ENCODE measurements at regions not wholly inside any gene's neighbourhood (a gene's known extent, or its start where the extent isn't known, plus 50 kb on each side); places are given as distances from the start of the nearest gene placed in this dataset.

DNA sequence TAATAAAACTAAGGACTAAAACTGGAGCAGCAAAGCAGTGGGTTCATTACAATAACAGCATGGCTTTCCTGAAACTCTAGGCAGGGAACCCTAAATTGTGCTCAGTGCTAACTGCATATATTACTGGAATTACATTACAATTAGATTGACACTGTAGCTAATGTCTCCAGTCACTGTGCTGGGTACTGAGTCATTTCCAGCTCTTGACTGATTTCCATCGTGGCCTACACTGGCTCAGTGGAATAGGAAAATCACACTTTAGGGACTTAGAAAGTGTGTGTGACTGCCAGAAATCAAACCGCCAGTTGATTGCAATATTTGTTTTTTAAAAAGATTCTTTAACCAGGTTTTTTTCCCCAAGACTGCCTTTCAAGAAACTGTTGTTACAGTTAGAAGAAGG, 1447.4 kb upstream of the GOT2 start:
- Histone ChIP-seq H3K27me3 (ENCODE audit: control insufficient read depth, insufficient read depth, low read length) (no peaks in the 10 kb centered on the region), H3K4me3 (ENCODE audit: low read depth, low read length) (no peak overlapping the region), H3K9me3 (ENCODE audit: control insufficient read depth in 2 of 2, low read length in 2 of 2) (peaks cover 2 to 21% of the 10 kb centered on the region in 2 experiments), H3K4me1 (ENCODE audit: control insufficient read depth, insufficient read depth, low read length, poor library complexity, severe bottlenecking) (no peaks in the 10 kb centered on the region), H3K36me3 (ENCODE audit: control insufficient read depth, insufficient read depth, low read length) (no peaks in the 10 kb centered on the region), H3K27ac (ENCODE audit: insufficient read depth, low read length, poor library complexity, severe bottlenecking) (no peak overlapping the region)
- Mint-ChIP-seq H3K27ac (no peak overlapping the region), H3K27me3 (no peaks in the 10 kb centered on the region), H3K9me3 (peaks cover 3 to 33% (median 12%) of the 10 kb centered on the region in 7 donors), H3K4me3 (no peak overlapping the region), H3K36me3 (no peaks in the 10 kb centered on the region), H3K4me1 (no peaks in the 10 kb centered on the region)
- DNase-seq (no peak), ATAC-seq (ENCODE audit: low read depth in 2 of 2) (no peak)

DNA sequence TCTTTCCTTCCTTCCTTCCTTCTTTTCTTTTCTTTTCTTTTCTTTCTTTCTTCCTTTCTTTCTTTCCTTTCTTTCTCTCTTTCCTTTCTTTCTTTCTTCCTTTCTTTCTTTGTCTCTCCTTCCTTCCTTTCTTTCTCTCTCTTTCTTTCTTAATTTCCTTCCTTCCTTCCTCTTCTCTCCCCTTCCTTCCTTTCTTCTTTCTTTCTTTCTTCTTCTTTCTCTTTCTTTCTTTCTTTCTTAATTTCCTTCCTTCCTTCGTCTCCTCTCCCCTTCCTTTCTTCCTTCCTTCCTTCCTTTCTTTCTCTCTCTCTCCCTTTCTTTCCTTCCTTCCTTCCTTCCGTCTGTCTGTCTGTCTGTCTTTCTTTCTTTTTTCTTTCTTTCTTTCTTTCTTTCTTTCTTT, 1446.5 kb upstream of the GOT2 start:
- no peak overlapping the region for H3K4me3 Mint-ChIP-seq
- H3K27ac Mint-ChIP-seq: no peak overlapping the region
- no peaks in the 10 kb centered on the region for H3K36me3 Mint-ChIP-seq
- H3K27me3 ChIP-seq (ENCODE audit: control insufficient read depth, insufficient read depth, low read length): no peaks in the 10 kb centered on the region
- no peaks in the 10 kb centered on the region for H3K36me3 ChIP-seq (ENCODE audit: control insufficient read depth, insufficient read depth, low read length)
- ATAC-seq (ENCODE audit: low read depth in 2 of 2) (no peak), DNase-seq (no peak)
- H3K27me3 Mint-ChIP-seq: no peaks in the 10 kb centered on the region
- no peaks in the 10 kb centered on the region for H3K4me1 Mint-ChIP-seq
- H3K27ac ChIP-seq (ENCODE audit: insufficient read depth, low read length, poor library complexity, severe bottlenecking): no peak overlapping the region
- H3K9me3 ChIP-seq (ENCODE audit: control insufficient read depth in 2 of 2, low read length in 2 of 2): peaks cover 2 to 21% of the 10 kb centered on the region in 2 experiments
- no peak overlapping the region for H3K4me3 ChIP-seq (ENCODE audit: low read depth, low read length)
- no peaks in the 10 kb centered on the region for H3K4me1 ChIP-seq (ENCODE audit: control insufficient read depth, insufficient read depth, low read length, poor library complexity, severe bottlenecking)
- H3K9me3 Mint-ChIP-seq: peaks cover 0 to 38% (median 12%) of the 10 kb centered on the region in 7 donors

GRCh38 chr16:60170196-60170595, 1436.1 kb upstream of the GOT2 start:
- no peak for ATAC-seq (ENCODE audit: low read depth in 2 of 2)

GRCh38 chr16:60166111-60166510, 1432.0 kb upstream of the GOT2 start:
- Mint-ChIP-seq H3K4me3 (no peak overlapping the region), H3K9me3 (peaks cover 0 to 21% (median 6%) of the 10 kb centered on the region in 7 donors), H3K4me1 (no peaks in the 10 kb centered on the region), H3K36me3 (no peaks in the 10 kb centered on the region), H3K27me3 (no peaks in the 10 kb centered on the region), H3K27ac (no peak overlapping the region)
- H3K9me3 ChIP-seq (ENCODE audit: control insufficient read depth in 2 of 2, low read length in 2 of 2): peaks cover 0 to 3% of the 10 kb centered on the region in 2 experiments
- no peak overlapping the region for H3K27ac ChIP-seq (ENCODE audit: insufficient read depth, low read length, poor library complexity, severe bottlenecking)
- no peak for ATAC-seq (ENCODE audit: low read depth in 2 of 2)
- no peaks in the 10 kb centered on the region for H3K4me1 ChIP-seq (ENCODE audit: control insufficient read depth, insufficient read depth, low read length, poor library complexity, severe bottlenecking)
- H3K4me3 ChIP-seq (ENCODE audit: low read depth, low read length): no peak overlapping the region
- no peak for DNase-seq
- no peaks in the 10 kb centered on the region for H3K36me3 ChIP-seq (ENCODE audit: control insufficient read depth, insufficient read depth, low read length)
- no peaks in the 10 kb centered on the region for H3K27me3 ChIP-seq (ENCODE audit: control insufficient read depth, insufficient read depth, low read length)

More at GRCh38 chr16:60170196-60170595, 1436.1 kb upstream of the GOT2 start:
- Histone ChIP-seq H3K27ac (ENCODE audit: insufficient read depth, low read length, poor library complexity, severe bottlenecking) (no peak overlapping the region), H3K27me3 (ENCODE audit: control insufficient read depth, insufficient read depth, low read length) (no peaks in the 10 kb centered on the region), H3K9me3 (ENCODE audit: control insufficient read depth in 2 of 2, low read length in 2 of 2) (peaks cover 0 to 3% of the 10 kb centered on the region in 2 experiments), H3K36me3 (ENCODE audit: control insufficient read depth, insufficient read depth, low read length) (no peaks in the 10 kb centered on the region), H3K4me3 (ENCODE audit: low read depth, low read length) (no peak overlapping the region), H3K4me1 (ENCODE audit: control insufficient read depth, insufficient read depth, low read length, poor library complexity, severe bottlenecking) (no peaks in the 10 kb centered on the region)
- no peak overlapping the region for H3K27ac Mint-ChIP-seq
- no peaks in the 10 kb centered on the region for H3K36me3 Mint-ChIP-seq
- no peak overlapping the region for H3K4me3 Mint-ChIP-seq
- DNase-seq: no peak
- peaks cover 1 to 21% (median 7%) of the 10 kb centered on the region in 7 donors for H3K9me3 Mint-ChIP-seq
- H3K4me1 Mint-ChIP-seq: no peaks in the 10 kb centered on the region
- H3K27me3 Mint-ChIP-seq: no peaks in the 10 kb centered on the region

DNA sequence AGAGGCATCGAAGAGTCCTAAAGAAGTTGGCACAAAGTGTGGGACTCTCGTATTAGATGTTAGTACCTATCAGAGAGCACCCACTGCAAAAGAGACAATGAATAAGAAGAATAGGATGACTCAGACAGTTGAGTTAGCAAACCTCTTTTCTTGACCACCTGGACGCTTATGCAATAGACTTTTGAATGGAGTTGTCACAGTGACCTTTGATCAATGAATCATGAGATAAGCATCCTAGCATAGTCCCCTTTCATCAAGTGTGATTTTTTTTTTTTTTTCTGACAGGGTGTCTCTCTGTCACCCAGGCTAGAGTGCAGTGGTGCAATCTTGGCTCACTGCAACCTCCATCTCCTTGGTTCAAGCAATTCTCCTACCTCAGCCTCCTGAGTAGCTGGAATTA, 1417.9 kb upstream of the GOT2 start:
- Mint-ChIP-seq H3K27ac (no peak overlapping the region), H3K9me3 (peaks cover 6 to 51% (median 13%) of the 10 kb centered on the region in 7 donors), H3K4me1 (no peaks in the 10 kb centered on the region), H3K4me3 (no peak overlapping the region), H3K36me3 (no peaks in the 10 kb centered on the region), H3K27me3 (no peaks in the 10 kb centered on the region)
- Histone ChIP-seq H3K4me3 (ENCODE audit: low read depth, low read length) (no peak overlapping the region), H3K27me3 (ENCODE audit: control insufficient read depth, insufficient read depth, low read length) (no peaks in the 10 kb centered on the region), H3K36me3 (ENCODE audit: control insufficient read depth, insufficient read depth, low read length) (no peaks in the 10 kb centered on the region), H3K4me1 (ENCODE audit: control insufficient read depth, insufficient read depth, low read length, poor library complexity, severe bottlenecking) (no peaks in the 10 kb centered on the region), H3K9me3 (ENCODE audit: control insufficient read depth in 2 of 2, low read length in 2 of 2) (peaks cover 0 to 11% of the 10 kb centered on the region in 2 experiments), H3K27ac (ENCODE audit: insufficient read depth, low read length, poor library complexity, severe bottlenecking) (no peak overlapping the region)
- DNase-seq (no peak), ATAC-seq (ENCODE audit: low read depth in 2 of 2) (no peak)

DNA sequence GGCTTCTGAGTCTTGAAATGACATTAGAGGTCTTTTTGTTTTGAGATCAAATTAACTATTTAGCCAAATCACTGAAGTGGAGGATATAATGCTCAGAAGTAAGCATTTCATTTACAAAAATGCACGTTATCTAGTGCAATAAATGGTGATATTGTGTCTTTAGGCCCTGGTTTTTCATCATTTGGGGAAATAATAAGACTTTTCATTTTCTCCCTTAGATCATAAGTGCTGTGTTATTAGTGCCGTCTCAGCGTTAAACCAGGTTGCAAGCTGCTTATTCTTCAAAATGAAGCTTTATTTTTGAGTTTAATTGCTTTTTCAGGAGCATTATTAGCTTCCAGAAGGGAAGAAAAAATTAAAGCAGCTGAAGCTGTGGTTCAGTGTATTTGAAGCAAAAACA, 1416.8 kb upstream of the GOT2 start:
- no peak for ATAC-seq (ENCODE audit: low read depth in 2 of 2)
- no peaks in the 10 kb centered on the region for H3K27me3 ChIP-seq (ENCODE audit: control insufficient read depth, insufficient read depth, low read length)
- DNase-seq: no peak
- Mint-ChIP-seq H3K27me3 (no peaks in the 10 kb centered on the region), H3K9me3 (peaks cover 4 to 47% (median 11%) of the 10 kb centered on the region in 7 donors), H3K27ac (no peak overlapping the region), H3K36me3 (no peaks in the 10 kb centered on the region), H3K4me3 (no peak overlapping the region), H3K4me1 (no peaks in the 10 kb centered on the region)
- no peak overlapping the region for H3K4me3 ChIP-seq (ENCODE audit: low read depth, low read length)
- peaks cover 0 to 11% of the 10 kb centered on the region in 2 experiments for H3K9me3 ChIP-seq (ENCODE audit: control insufficient read depth in 2 of 2, low read length in 2 of 2)
- no peak overlapping the region for H3K27ac ChIP-seq (ENCODE audit: insufficient read depth, low read length, poor library complexity, severe bottlenecking)
- no peaks in the 10 kb centered on the region for H3K36me3 ChIP-seq (ENCODE audit: control insufficient read depth, insufficient read depth, low read length)
- no peaks in the 10 kb centered on the region for H3K4me1 ChIP-seq (ENCODE audit: control insufficient read depth, insufficient read depth, low read length, poor library complexity, severe bottlenecking)

GRCh38 chr16:60143348-60143705, 1409.2 kb upstream of the GOT2 start:
- Histone ChIP-seq H3K27me3 (ENCODE audit: control insufficient read depth, insufficient read depth, low read length) (no peaks in the 10 kb centered on the region), H3K4me1 (ENCODE audit: control insufficient read depth, insufficient read depth, low read length, poor library complexity, severe bottlenecking) (no peaks in the 10 kb centered on the region), H3K36me3 (ENCODE audit: control insufficient read depth, insufficient read depth, low read length) (no peaks in the 10 kb centered on the region), H3K27ac (ENCODE audit: insufficient read depth, low read length, poor library complexity, severe bottlenecking) (no peak overlapping the region), H3K4me3 (ENCODE audit: low read depth, low read length) (no peak overlapping the region), H3K9me3 (ENCODE audit: control insufficient read depth in 2 of 2, low read length in 2 of 2) (peaks cover 0 to 18% of the 10 kb centered on the region in 2 experiments)
- Mint-ChIP-seq H3K4me1 (no peaks in the 10 kb centered on the region), H3K9me3 (peaks cover 0 to 23% (median 9%) of the 10 kb centered on the region in 7 donors), H3K27ac (no peak overlapping the region), H3K27me3 (no peaks in the 10 kb centered on the region), H3K36me3 (no peaks in the 10 kb centered on the region), H3K4me3 (no peak overlapping the region)
- ATAC-seq (ENCODE audit: low read depth in 2 of 2): no peak
- DNase-seq: no peak

DNA sequence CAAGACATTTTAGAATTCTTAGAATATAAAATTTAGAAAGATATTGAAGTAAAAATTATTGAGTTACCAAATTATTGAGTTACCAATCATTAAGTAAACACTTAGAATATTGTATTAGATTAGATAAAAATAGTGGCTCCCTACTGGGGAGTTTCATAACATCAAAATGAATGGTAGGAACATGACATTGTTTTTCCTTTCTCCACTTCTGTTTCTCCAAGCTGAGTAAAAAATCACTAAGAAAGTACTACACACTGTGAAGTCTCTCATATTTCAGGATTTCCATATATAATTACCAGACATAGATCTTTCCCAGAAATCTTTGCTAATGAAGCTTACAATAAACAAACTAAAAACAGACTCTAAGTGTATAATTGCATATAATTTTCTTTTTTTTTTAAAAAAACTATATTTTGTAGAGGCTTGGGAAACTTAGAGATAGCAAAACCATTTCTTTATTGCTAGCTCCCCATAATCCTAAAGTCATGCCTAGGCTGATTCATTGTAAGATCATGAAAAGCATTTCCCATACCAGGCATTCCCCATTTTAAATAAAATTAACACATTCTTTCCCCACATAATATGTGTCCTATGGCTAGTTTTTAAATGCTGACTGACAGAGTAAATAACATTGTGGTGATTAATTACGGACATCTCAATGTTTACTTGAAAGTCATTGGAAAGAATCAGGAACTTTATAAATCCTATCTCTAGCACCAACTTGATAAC, 1408.7 kb upstream of the GOT2 start:
- Mint-ChIP-seq H3K36me3 (no peaks in the 10 kb centered on the region), H3K4me1 (no peaks in the 10 kb centered on the region), H3K27me3 (no peaks in the 10 kb centered on the region), H3K4me3 (no peak overlapping the region), H3K27ac (no peak overlapping the region), H3K9me3 (peaks cover 0 to 23% (median 9%) of the 10 kb centered on the region in 7 donors)
- Histone ChIP-seq H3K27me3 (ENCODE audit: control insufficient read depth, insufficient read depth, low read length) (no peaks in the 10 kb centered on the region), H3K4me3 (ENCODE audit: low read depth, low read length) (no peak overlapping the region), H3K36me3 (ENCODE audit: control insufficient read depth, insufficient read depth, low read length) (no peaks in the 10 kb centered on the region), H3K9me3 (ENCODE audit: control insufficient read depth in 2 of 2, low read length in 2 of 2) (peaks cover 0 to 18% of the 10 kb centered on the region in 2 experiments), H3K27ac (ENCODE audit: insufficient read depth, low read length, poor library complexity, severe bottlenecking) (no peak overlapping the region), H3K4me1 (ENCODE audit: control insufficient read depth, insufficient read depth, low read length, poor library complexity, severe bottlenecking) (no peaks in the 10 kb centered on the region)
- no peak for ATAC-seq (ENCODE audit: low read depth in 2 of 2)
- DNase-seq: no peak

Data from CD4-positive, CD25-positive, alpha-beta regulatory T cell (primary cell).